ENCODE measurements at regions not wholly inside any gene's neighbourhood (a gene's known extent, or its start where the extent isn't known, plus 50 kb on each side); places are given as distances from the start of the nearest gene placed in this dataset.

DNA sequence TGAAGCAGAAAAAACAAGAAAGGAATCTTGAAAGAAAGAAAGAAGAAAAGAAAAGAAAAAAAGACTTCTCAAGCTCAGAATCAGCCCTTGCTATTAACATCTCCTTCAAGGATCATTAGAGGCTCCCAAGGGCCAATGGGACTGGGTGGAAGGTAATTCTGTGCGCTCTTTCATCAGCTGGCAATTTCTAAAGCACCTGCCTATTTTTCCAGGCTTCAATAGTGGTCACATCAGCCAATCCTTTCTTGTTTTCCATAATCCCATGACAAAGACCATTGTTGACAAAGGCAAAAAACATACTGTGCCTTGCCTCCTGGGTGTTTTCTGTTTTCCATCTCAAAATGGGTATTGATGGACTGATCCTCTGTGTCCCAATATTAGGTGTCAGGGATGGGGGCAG is 88.2 kb upstream of the TSC22D1 start:
- TF ChIP-seq, protein P1, sequence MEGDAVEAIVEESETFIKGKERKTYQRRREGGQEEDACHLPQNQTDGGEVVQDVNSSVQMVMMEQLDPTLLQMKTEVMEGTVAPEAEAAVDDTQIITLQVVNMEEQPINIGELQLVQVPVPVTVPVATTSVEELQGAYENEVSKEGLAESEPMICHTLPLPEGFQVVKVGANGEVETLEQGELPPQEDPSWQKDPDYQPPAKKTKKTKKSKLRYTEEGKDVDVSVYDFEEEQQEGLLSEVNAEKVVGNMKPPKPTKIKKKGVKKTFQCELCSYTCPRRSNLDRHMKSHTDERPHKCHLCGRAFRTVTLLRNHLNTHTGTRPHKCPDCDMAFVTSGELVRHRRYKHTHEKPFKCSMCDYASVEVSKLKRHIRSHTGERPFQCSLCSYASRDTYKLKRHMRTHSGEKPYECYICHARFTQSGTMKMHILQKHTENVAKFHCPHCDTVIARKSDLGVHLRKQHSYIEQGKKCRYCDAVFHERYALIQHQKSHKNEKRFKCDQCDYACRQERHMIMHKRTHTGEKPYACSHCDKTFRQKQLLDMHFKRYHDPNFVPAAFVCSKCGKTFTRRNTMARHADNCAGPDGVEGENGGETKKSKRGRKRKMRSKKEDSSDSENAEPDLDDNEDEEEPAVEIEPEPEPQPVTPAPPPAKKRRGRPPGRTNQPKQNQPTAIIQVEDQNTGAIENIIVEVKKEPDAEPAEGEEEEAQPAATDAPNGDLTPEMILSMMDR (IDR thresholded peaks at IDR 0.05; ENCODE audit: low read depth, low read length): no peak

DNA sequence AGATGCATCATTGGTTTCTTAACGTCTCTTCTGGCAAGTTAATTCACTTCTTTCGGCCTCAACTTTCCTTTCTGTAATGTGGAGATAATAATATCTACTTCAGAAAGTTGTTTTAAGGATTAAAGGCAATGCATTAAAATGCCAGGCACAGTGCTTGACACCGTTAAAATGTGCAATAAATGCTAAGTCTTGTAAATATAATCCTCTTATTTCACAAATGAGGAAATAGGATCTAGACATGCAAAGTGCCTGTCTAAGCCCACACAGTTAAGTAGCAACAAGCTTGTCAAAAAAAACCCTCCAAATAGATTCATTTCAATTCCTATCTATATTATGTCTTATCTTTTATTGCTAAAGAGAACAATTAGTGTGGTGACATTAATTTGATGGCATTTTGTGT is 86.4 kb upstream of the TSC22D1 start:
- H3K4me3 ChIP-seq (ENCODE audit: low read depth, low read length): no peak overlapping the region
- TF ChIP-seq, protein P1 (IDR thresholded peaks at IDR 0.05; ENCODE audit: low read depth, low read length): no peak

More for the DNA sequence above, 88.2 kb upstream of the TSC22D1 start:
- H3K4me3 ChIP-seq (ENCODE audit: low read depth, low read length): no peak overlapping the region

DNA sequence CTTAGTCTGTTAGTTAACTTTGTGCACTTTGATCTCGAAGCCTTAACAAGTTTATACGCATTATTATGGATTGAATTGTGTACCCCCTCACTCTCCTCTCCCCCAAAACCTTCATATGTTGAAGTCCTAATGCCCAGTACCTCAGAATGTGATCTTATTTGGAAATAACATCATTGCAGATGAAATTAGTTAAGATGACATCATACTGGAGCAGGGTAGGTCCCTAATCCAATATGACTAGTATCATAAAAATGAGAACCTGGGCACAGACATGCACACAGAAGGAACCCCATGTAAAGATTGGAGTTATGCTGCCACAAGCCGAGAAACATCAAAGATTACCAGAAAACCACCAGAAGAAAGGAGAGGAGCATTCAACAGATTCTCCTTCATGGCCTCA is 85.8 kb upstream of the TSC22D1 start:
- TF ChIP-seq, protein P1 (IDR thresholded peaks at IDR 0.05; ENCODE audit: low read depth, low read length): no peak
- no peak overlapping the region for H3K4me3 ChIP-seq (ENCODE audit: low read depth, low read length)

DNA sequence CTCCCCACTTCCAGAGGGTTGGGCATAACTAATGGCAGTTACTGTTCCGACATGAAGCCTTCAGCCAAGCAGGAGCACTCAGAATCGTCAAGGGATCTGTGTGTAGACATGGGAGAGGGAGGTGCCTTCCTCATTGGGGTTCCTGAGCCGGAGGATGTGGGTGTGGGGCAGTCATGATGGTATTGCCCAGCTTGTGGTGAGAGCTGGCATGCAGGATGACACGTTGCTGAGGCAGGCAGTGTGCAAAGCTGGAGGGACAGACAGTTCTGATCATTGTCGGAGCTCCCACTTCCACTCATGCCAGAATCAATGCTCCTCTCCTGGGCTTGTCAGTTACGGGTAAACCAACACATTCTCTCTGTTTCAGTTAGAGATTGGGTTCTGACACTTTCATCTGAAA is 83.9 kb upstream of the TSC22D1 start:
- no peak overlapping the region for H3K4me3 ChIP-seq (ENCODE audit: low read depth, low read length)
- TF ChIP-seq, protein P1 (IDR thresholded peaks at IDR 0.05; ENCODE audit: low read depth, low read length): no peak

DNA sequence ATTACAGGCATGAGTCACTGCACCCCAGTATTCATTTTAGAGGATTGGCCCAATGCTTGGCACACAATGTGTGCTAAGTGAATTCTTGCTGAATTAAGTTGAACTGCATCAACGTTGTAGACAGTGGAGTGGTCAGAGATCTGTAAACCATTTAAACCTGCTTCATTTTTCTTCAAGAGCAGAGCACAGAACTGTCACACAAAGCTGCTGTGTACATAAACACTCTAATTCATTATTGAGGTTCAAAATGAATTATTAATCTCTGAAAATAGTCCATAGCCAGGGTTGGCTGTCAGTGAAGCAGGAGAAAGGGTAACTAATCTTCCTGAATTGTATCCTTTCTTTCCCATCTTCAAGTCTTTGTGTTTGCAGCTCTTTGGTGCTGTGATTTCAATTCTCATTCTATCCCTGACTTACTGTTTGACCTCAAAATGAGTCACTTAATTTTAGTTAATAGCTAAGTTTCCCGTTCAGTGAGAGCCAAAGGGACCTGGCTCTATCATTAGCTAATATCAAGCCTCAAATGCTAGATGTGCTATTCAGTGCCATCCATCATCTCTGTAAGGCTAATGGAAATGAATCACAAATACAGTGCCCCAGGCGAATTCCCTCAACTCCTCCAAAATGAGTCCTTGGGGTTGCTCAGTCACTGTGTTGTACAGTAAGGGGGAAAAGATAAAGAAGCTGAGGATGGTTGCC is 77.0 kb upstream of the TSC22D1 start:
- TF ChIP-seq, protein P1 (IDR thresholded peaks at IDR 0.05; ENCODE audit: low read depth, low read length): no peak
- H3K4me3 ChIP-seq (ENCODE audit: low read depth, low read length): no peak overlapping the region

DNA sequence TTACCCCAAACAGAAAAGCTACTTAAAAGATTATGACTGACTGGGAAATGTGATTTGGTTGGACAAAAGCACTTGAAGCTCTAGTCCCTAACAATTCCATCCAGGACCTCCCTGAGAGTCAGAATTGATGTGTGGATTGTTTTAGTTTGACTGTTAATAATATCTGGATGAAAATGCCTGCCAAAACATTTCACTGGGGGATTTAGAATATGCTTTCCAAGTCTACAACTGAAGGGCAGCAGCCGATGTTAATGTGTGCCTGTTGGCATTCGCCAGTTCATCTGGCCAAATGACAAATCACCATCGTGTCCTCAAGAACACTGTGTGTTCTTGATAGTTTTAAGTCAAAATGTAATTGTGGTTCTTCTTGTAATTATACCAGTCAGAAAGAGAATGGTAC is 76.0 kb upstream of the TSC22D1 start:
- H3K4me3 ChIP-seq (ENCODE audit: low read depth, low read length): no peak overlapping the region
- TF ChIP-seq, protein P1 (IDR thresholded peaks at IDR 0.05; ENCODE audit: low read depth, low read length): no peak

DNA sequence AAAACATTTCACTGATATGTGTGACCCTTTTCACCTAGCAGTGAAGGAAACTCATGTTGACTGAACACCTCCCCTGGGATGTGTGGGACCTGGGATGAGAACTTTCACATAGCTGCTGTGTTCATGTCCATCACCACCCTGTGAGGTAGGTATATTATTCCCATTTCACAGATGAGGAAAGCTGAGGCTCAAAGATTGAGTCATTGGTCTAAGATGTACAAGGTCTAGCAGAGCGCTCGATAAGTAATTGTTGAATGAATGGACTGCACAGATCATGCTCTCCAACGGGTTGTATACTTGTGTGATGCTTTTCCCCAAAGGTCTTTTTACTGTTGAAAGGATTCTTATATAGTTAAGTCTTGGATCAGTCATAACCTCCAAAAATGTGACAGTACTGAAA is 75.6 kb upstream of the TSC22D1 start:
- no peak overlapping the region for H3K4me3 ChIP-seq (ENCODE audit: low read depth, low read length)
- TF ChIP-seq, protein P1 (IDR thresholded peaks at IDR 0.05; ENCODE audit: low read depth, low read length): no peak

All from WI38 (cell line).